ENCODE measurements at regions not wholly inside any gene's neighbourhood (a gene's known extent, or its start where the extent isn't known, plus 50 kb on each side); places are given as distances from the start of the nearest gene placed in this dataset.
A peak's percentile ranks its signal among the peaks of the same experiment; 100 is the strongest.

GRCh38 chr20:22384978-22385377, 199.4 kb downstream of the FOXA2 start (continued):
- no peak for TF ChIP-seq TEAD3 (CRISPR knock-in tag; optimal IDR thresholded peaks at IDR 0.05; ENCODE audit: borderline replicate concordance)
- no peak for TF ChIP-seq ZNF674 (CRISPR knock-in tag; IDR thresholded peaks at IDR 0.05; ENCODE audit: low read depth)
- TF ChIP-seq ZNF503 (CRISPR knock-in tag; IDR thresholded peaks at IDR 0.05), result no peak
- no peak for TF ChIP-seq LCORL (IDR thresholded peaks at IDR 0.05)
- no peak for TF ChIP-seq LCORL (CRISPR knock-in tag; IDR thresholded peaks at IDR 0.05)
- TF ChIP-seq ZNF577 (CRISPR knock-in tag; IDR thresholded peaks at IDR 0.05; ENCODE audit: borderline replicate concordance, low read depth), result no peak
- no peak for TF ChIP-seq HNRNPLL (IDR thresholded peaks at IDR 0.05; ENCODE audit: low read depth, low read length, poor library complexity, severe bottlenecking)
- TF ChIP-seq ZNF558 (CRISPR knock-in tag; IDR thresholded peaks at IDR 0.05; ENCODE audit: borderline replicate concordance), result no peak
- no peak for TF ChIP-seq ZNF879 (CRISPR knock-in tag; IDR thresholded peaks at IDR 0.05)
- TF ChIP-seq GATAD2A (CRISPR knock-in tag; IDR thresholded peaks at IDR 0.05), result 0 out of 2 replicates have a peak, but pooled peaks have one; percentile 33
- no peak for TF ChIP-seq DMTF1 (CRISPR knock-in tag; IDR thresholded peaks at IDR 0.05)
- TF ChIP-seq HINFP (CRISPR knock-in tag; IDR thresholded peaks at IDR 0.05; ENCODE audit: low read depth), result no peak
- TF ChIP-seq ZNF597 (CRISPR knock-in tag; IDR thresholded peaks at IDR 0.05), result no peak
- no peak for TF ChIP-seq ZNF652 (CRISPR knock-in tag; IDR thresholded peaks at IDR 0.05; ENCODE audit: borderline replicate concordance, low read depth)
- TF ChIP-seq ATF7-NPFF (CRISPR knock-in tag; IDR thresholded peaks at IDR 0.05; ENCODE audit: low read depth), result no peak
- no peak for TF ChIP-seq ZBTB39 (CRISPR knock-in tag; IDR thresholded peaks at IDR 0.05)
- TF ChIP-seq ELF4 (CRISPR knock-in tag; IDR thresholded peaks at IDR 0.05; ENCODE audit: borderline replicate concordance), result no peak
- peak; percentile 67; the same call in 1 of the 2 replicates for TF ChIP-seq PRDM10 (CRISPR knock-in tag; IDR thresholded peaks at IDR 0.05; ENCODE audit: low read depth)

All from HepG2 (cell line).